B cell (primary cell): ENCODE measurements at regions not wholly inside any gene's neighbourhood (a gene's known extent, or its start where the extent isn't known, plus 50 kb on each side); places are given as distances from the start of the nearest gene placed in this dataset.
A peak's percentile ranks its signal among the peaks of the same experiment; 100 is the strongest.

Experiments used
- ATAC-seq: fragments of 200-7000 bp; cut with Tn5 transposase; one replicate; pipeline ENCODE4 v1.10.0; 2021; ENCODE audit warnings: low read depth, mild to moderate bottlenecking, moderate number of reproducible peaks, moderate library complexity
- CTCF ChIA-PET: fragments of 350-600 bp; sonication (Branson Sonifier 250); formaldehyde crosslinking; loops from one replicate; lab custom pipeline; 2021; ENCODE audit warnings: antibody characterized with exemption, inconsistent platforms; lab: Charles Lee
- POLR2A ChIA-PET: fragments of 350-600 bp; sonication (Branson Sonifier 250); formaldehyde crosslinking; loops from one replicate; lab custom pipeline; 2021; ENCODE audit warnings: antibody characterized with exemption; lab: Charles Lee
- DNase-seq: peaks from one replicate; pipeline ENCODE4 v3.0.0; 2013
- H2AFZ ChIP-seq: 2 replicates; pipeline ENCODE4 v1.6.1; 2012; ENCODE audit warnings: mild to moderate bottlenecking, low read depth, low read length; ENCODE audit not compliant: insufficient read depth, poor library complexity, severe bottlenecking
- H3K27ac ChIP-seq, 2 donors: 1 replicate in 1 of 2; 2 replicates in 1 of 2; pipeline ENCODE4 v1.5.1; 2012 to 2013; ENCODE audit warnings: low read length in 2 of 2, mild to moderate bottlenecking in 2 of 2, moderate library complexity in 1 of 2
- H3K27me3 ChIP-seq, 4 experiments: fragments of 200-600 bp in 1 of 4; sonication (generic) in 1 of 4; replicated peaks in 1 of 4; 1 replicate in 2 of 4; 2 replicates in 2 of 4; pipeline versions ENCODE4 v1.6.1 to v1.7.0; 2013 to 2016; ENCODE audit warnings: low read length in 3 of 4, mild to moderate bottlenecking in 2 of 4, mixed read lengths in 1 of 4, moderate library complexity in 1 of 4; ENCODE audit not compliant: insufficient read depth in 4 of 4, control insufficient read depth in 3 of 4; ENCODE audit errors: control extremely low read depth in 1 of 4
- H3K36me3 ChIP-seq, 2 experiments: replicated peaks in 1 of 2; 1 replicate in 1 of 2; 2 replicates in 1 of 2; pipeline versions ENCODE4 v1.6.1 to v1.7.1; 2013; ENCODE audit warnings: low read length in 1 of 2; ENCODE audit not compliant: insufficient read depth in 2 of 2, control insufficient read depth in 1 of 2; ENCODE audit errors: control extremely low read depth in 1 of 2, extremely low read depth in 1 of 2
- H3K4me1 ChIP-seq, 2 donors: fragments of 200-600 bp in 1 of 2; sonication (generic) in 1 of 2; 1 replicate in 1 of 2; 2 replicates in 1 of 2; pipeline versions ENCODE4 v1.5.1 to v1.6.1; 2013 to 2017; ENCODE audit warnings: low read length in 2 of 2; ENCODE audit not compliant: control insufficient read depth in 2 of 2, insufficient read depth in 2 of 2
- H3K4me2 ChIP-seq: replicated peaks from 2 replicates; pipeline ENCODE3; 2012; ENCODE audit warnings: mild to moderate bottlenecking, low read depth, low read length; ENCODE audit not compliant: poor library complexity, severe bottlenecking
- H3K4me3 ChIP-seq, 5 experiments: fragments of 200-600 bp in 1 of 5; sonication (generic) in 1 of 5; 1 replicate in 3 of 5; 2 replicates in 2 of 5; pipeline versions ENCODE4 v1.5.1 to v1.7.0; 2011 to 2016; ENCODE audit warnings: low read length in 4 of 5, mild to moderate bottlenecking in 4 of 5, low read depth in 2 of 5, control low read depth in 1 of 5, moderate library complexity in 1 of 5; ENCODE audit not compliant: insufficient read depth in 1 of 5; ENCODE audit errors: control extremely low read depth in 1 of 5, extremely low read depth in 1 of 5
- H3K79me2 ChIP-seq: fragments of 200-600 bp; sonication (generic); one replicate; pipeline ENCODE4 v1.6.0; 2016; ENCODE audit warnings: low read length; ENCODE audit not compliant: control insufficient read depth, insufficient read depth
- H3K9ac ChIP-seq: fragments of 200-600 bp; sonication (generic); 2 replicates; pipeline ENCODE4 v1.6.1; 2017; ENCODE audit warnings: mild to moderate bottlenecking, low read length, moderate library complexity
- H3K9me3 ChIP-seq, 3 donors: one replicate each; pipeline versions ENCODE4 v1.6.1 to v1.7.1; 2013; ENCODE audit warnings: low read length in 2 of 3; ENCODE audit not compliant: control insufficient read depth in 2 of 3, insufficient read depth in 1 of 3; ENCODE audit errors: control extremely low read depth in 1 of 3
- H4K20me1 ChIP-seq: 2 replicates; pipeline ENCODE4 v1.6.0; 2012; ENCODE audit warnings: mild to moderate bottlenecking, low read length; ENCODE audit not compliant: insufficient read depth, control insufficient read depth, poor library complexity, severe bottlenecking
- H3K27ac Mint-ChIP-seq: one replicate; pipeline ENCODE4 v1.8.0; 2021; ENCODE audit warnings: mixed read lengths
- H3K27me3 Mint-ChIP-seq: one replicate; pipeline ENCODE4 v1.8.0; 2021; ENCODE audit warnings: mixed read lengths
- H3K4me1 Mint-ChIP-seq: one replicate; pipeline ENCODE4 v1.8.0; 2021; ENCODE audit warnings: mixed read lengths
- H3K4me3 Mint-ChIP-seq: one replicate; pipeline ENCODE4 v1.8.0; 2021; ENCODE audit warnings: mixed read lengths
- H3K9me3 Mint-ChIP-seq: one replicate; pipeline ENCODE4 v1.8.0; 2022; ENCODE audit warnings: mixed read lengths; ENCODE audit not compliant: insufficient read depth
- EZH2 ChIP-seq: IDR thresholded peaks from 2 replicates; pipeline ENCODE4 v1.6.1; 2012; ENCODE audit warnings: borderline replicate concordance, low read depth, mild to moderate bottlenecking, moderate library complexity, low read length; ENCODE audit not compliant: insufficient read depth, poor library complexity, severe bottlenecking
- WGBS: methylation state at CpG from one replicate; pipeline ENCODE4 v1.1.5; 2013; ENCODE audit warnings: missing lambda C conversion rate; ENCODE audit not compliant: insufficient coverage; 5-methylcytosine and 5-hydroxymethylcytosine counted together
- intact Hi-C: fragments of 100-400 bp; cut with micrococcal nuclease; formaldehyde crosslinking; loops from one replicate; pipeline ENCODE4 v1.10.0; 2022
- TF ChIP-seq, protein P1 (sequence below): fragments of 200-600 bp; IDR thresholded peaks from one replicate; pipeline ENCODE4 v1.8.0; 2022; ENCODE audit warnings: antibody characterized with exemption, mild to moderate bottlenecking

DNA sequence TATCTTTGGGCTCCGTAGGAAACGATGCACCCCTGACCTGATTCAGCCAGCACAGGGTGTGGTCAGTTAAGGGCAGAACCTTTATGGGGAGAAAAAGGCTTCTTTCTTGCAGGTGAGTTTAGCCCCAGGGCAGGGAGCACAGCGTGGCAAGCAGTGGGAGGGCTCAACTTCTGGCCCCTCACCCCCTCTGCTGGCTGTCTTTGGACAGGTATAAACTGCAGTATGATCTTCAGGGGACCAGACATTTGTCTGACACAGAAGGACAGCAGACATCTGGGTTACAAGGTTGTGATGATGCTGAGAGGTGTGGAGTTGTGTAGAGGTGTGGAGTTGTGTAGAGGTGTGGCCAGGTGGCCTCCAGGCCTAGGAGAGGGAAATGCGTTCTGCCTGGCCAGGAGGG lies 324.0 kb upstream of the PLET1 start:
- Histone ChIP-seq H3K9me3 (no peaks in the 10 kb centered on the region), H3K27me3 (peaks cover 0 to 2% (median 0%) of the 10 kb centered on the region in 4 experiments), H3K4me1 (no peaks in the 10 kb centered on the region), H3K27ac (no peak overlapping the region), H3K4me3 (no peak overlapping the region), H3K4me2 (no peak overlapping the region), H3K9ac (no peak overlapping the region), H3K36me3 (no peaks in the 10 kb centered on the region), H2AFZ (no peak overlapping the region), H4K20me1 (no peaks in the 10 kb centered on the region), H3K79me2 (no peaks in the 10 kb centered on the region)
- H3K27me3 Mint-ChIP-seq: peaks cover 10% of the 10 kb centered on the region
- peak; percentile 8 for DNase-seq
- H3K27ac Mint-ChIP-seq: no peak overlapping the region
- WGBS: 69% methylated on average over 4 of the region's 4 CpGs
- intact Hi-C loops: no loop called here
- ATAC-seq: no peak
- H3K9me3 Mint-ChIP-seq: no peaks in the 10 kb centered on the region
- H3K4me1 Mint-ChIP-seq: peaks cover 2% of the 10 kb centered on the region
- ChIA-PET CTCF (interaction anchor here (8.2 kb wide), 1 partner anchor 703 kb away, joined by 122 read pairs; no protein-coding TSS in a partner anchor), POLR2A (no interaction called here)
- TF ChIP-seq, protein P1, sequence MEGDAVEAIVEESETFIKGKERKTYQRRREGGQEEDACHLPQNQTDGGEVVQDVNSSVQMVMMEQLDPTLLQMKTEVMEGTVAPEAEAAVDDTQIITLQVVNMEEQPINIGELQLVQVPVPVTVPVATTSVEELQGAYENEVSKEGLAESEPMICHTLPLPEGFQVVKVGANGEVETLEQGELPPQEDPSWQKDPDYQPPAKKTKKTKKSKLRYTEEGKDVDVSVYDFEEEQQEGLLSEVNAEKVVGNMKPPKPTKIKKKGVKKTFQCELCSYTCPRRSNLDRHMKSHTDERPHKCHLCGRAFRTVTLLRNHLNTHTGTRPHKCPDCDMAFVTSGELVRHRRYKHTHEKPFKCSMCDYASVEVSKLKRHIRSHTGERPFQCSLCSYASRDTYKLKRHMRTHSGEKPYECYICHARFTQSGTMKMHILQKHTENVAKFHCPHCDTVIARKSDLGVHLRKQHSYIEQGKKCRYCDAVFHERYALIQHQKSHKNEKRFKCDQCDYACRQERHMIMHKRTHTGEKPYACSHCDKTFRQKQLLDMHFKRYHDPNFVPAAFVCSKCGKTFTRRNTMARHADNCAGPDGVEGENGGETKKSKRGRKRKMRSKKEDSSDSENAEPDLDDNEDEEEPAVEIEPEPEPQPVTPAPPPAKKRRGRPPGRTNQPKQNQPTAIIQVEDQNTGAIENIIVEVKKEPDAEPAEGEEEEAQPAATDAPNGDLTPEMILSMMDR: no peak
- TF ChIP-seq EZH2: no peak
- H3K4me3 Mint-ChIP-seq: no peak overlapping the region

DNA sequence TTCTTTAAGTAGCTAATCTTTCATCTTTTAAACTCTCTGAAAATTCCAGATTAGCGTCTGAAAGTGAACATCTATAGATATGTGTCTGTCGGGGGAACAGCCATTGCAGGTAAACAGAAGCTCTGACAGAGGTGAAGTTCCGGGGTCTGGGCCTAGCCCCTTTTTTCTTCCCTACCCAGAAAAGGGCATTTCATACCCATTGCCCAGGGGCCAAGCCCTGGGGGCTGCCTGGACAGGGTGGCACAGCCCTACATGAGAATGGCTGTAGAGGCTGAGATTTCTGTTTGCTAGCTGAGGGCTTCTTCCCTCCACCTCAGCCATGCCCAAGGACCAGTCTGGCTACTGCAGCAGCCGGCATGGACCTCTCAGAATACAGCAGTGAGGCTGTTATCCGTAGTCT lies 327.0 kb upstream of the PLET1 start:
- H3K27me3 Mint-ChIP-seq: peaks cover 10% of the 10 kb centered on the region
- intact Hi-C loops: loop anchor here (1.0 kb wide), 1 partner anchor 368 kb away; no protein-coding TSS in a partner anchor
- POLR2A ChIA-PET: no interaction called here

More for the DNA sequence above, 327.0 kb upstream of the PLET1 start:
- Mint-ChIP-seq H3K4me3 (no peak overlapping the region), H3K4me1 (peaks cover 2% of the 10 kb centered on the region), H3K9me3 (no peaks in the 10 kb centered on the region), H3K27ac (no peak overlapping the region)
- Histone ChIP-seq H3K27me3 (peaks cover 0 to 2% (median 1%) of the 10 kb centered on the region in 4 experiments), H3K4me2 (no peak overlapping the region), H3K36me3 (no peaks in the 10 kb centered on the region), H3K27ac (no peak overlapping the region), H3K9me3 (no peaks in the 10 kb centered on the region), H2AFZ (no peak overlapping the region), H3K4me1 (no peaks in the 10 kb centered on the region), H3K79me2 (no peaks in the 10 kb centered on the region), H3K9ac (no peak overlapping the region), H4K20me1 (no peaks in the 10 kb centered on the region), H3K4me3 (no peak overlapping the region)
- TF ChIP-seq, protein P1: no peak
- no peak for TF ChIP-seq EZH2
- no peak for ATAC-seq
- WGBS: 83% methylated on average over 1 of the region's 5 CpGs
- no peak for DNase-seq
- CTCF ChIA-PET: interaction anchor here (0.6 to 8.2 kb wide), 18 partner anchors 10 to 1677 kb away, joined by 3 to 122 read pairs (median 5); no protein-coding TSS in a partner anchor
